WTC11 (cell line): ENCODE measurements at regions not wholly inside any gene's neighbourhood (a gene's known extent, or its start where the extent isn't known, plus 50 kb on each side); places are given as distances from the start of the nearest gene placed in this dataset.
"Not testable (repeated sequence)": the region's sequence is repeated elsewhere in the genome, so short reads cannot be mapped to it uniquely, and the experiment has no call there.

Experiments
- ATAC-seq: fragments of 200-7000 bp; cut with Tn5 transposase; 2 replicates; pipeline ENCODE4 v1.10.0; 2021; ENCODE audit warnings: mild to moderate bottlenecking, moderate library complexity
- CTCF ChIA-PET: fragments of 300-600 bp; sonication (Branson Sonifier 250); formaldehyde crosslinking; loops from one replicate; lab custom pipeline; 2021; ENCODE audit warnings: antibody characterized with exemption; lab: Charles Lee
- POLR2A ChIA-PET: fragments of 350-600 bp; sonication (Branson Sonifier 250); formaldehyde crosslinking; loops from one replicate; lab custom pipeline; 2021; ENCODE audit warnings: antibody characterized with exemption; lab: Charles Lee
- DNase-seq: peaks from one replicate; pipeline ENCODE4 v3.0.0; 2021; ENCODE audit warnings: low spot score
- H3K27ac Mint-ChIP-seq: 2 replicates; pipeline ENCODE4 v1.8.0; 2021; ENCODE audit warnings: mixed read lengths
- H3K27me3 Mint-ChIP-seq: 2 replicates; pipeline ENCODE4 v1.8.0; 2021; ENCODE audit warnings: low read depth, mild to moderate bottlenecking, moderate library complexity, mixed read lengths
- H3K36me3 Mint-ChIP-seq: 2 replicates; pipeline ENCODE4 v1.8.0; 2021; ENCODE audit warnings: mixed read lengths
- H3K4me1 Mint-ChIP-seq: 2 replicates; pipeline ENCODE4 v1.8.0; 2022; ENCODE audit warnings: mixed read lengths
- H3K4me3 Mint-ChIP-seq: 2 replicates; pipeline ENCODE4 v1.8.0; 2021; ENCODE audit warnings: mild to moderate bottlenecking, moderate library complexity, mixed read lengths
- H3K9me3 Mint-ChIP-seq: 2 replicates; pipeline ENCODE4 v1.8.0; 2021; ENCODE audit warnings: mixed read lengths
- AFF4 ChIP-seq: sonication (generic); formaldehyde crosslinking; IDR thresholded peaks from 2 replicates; pipeline ENCODE4 v1.8.1; 2023; ENCODE audit warnings: mild to moderate bottlenecking, missing genetic modification reagents, borderline replicate concordance
- ATF1 ChIP-seq: sonication (generic); formaldehyde crosslinking; IDR thresholded peaks from 2 replicates; pipeline ENCODE4 v1.8.1; 2023; ENCODE audit warnings: mild to moderate bottlenecking, moderate library complexity, missing genetic modification reagents
- FOXK1 ChIP-seq: sonication (generic); formaldehyde crosslinking; IDR thresholded peaks from 2 replicates; pipeline ENCODE4 v1.8.0; 2022; ENCODE audit warnings: mild to moderate bottlenecking, moderate library complexity, missing genetic modification reagents
- FOXP4 ChIP-seq: sonication (generic); formaldehyde crosslinking; IDR thresholded peaks from 2 replicates; pipeline ENCODE4 v1.8.0; 2022; ENCODE audit warnings: mild to moderate bottlenecking, missing genetic modification reagents
- JAZF1 ChIP-seq: fragments of 250-450 bp; sonication (Bioruptor Pico); IDR thresholded peaks from 2 replicates; pipeline ENCODE4 v1.9.0; 2021; ENCODE audit warnings: moderate library complexity, mild to moderate bottlenecking, inconsistent platforms
- RELA ChIP-seq: sonication (generic); formaldehyde crosslinking; IDR thresholded peaks from 2 replicates; pipeline ENCODE4 v1.8.1; 2022; ENCODE audit warnings: missing genetic modification reagents, mild to moderate bottlenecking, borderline replicate concordance
- RORB ChIP-seq: fragments of 250-450 bp; sonication (Bioruptor Pico); IDR thresholded peaks from 2 replicates; pipeline ENCODE4 v1.9.0; 2021; ENCODE audit warnings: mild to moderate bottlenecking
- SMAD4 ChIP-seq: sonication (generic); formaldehyde crosslinking; IDR thresholded peaks from 2 replicates; pipeline ENCODE4 v1.8.0; 2022; ENCODE audit warnings: mild to moderate bottlenecking, missing genetic modification reagents
- TCF7 ChIP-seq: sonication (generic); formaldehyde crosslinking; IDR thresholded peaks from 2 replicates; pipeline ENCODE4 v1.8.0; 2022; ENCODE audit warnings: mild to moderate bottlenecking, low read depth, missing genetic modification reagents, moderate library complexity
- ZNF263 ChIP-seq: sonication (generic); formaldehyde crosslinking; IDR thresholded peaks from 2 replicates; pipeline ENCODE4 v1.8.1; 2022; ENCODE audit warnings: low read depth, mild to moderate bottlenecking, moderate library complexity, missing genetic modification reagents
- ZNF281 ChIP-seq: sonication (generic); formaldehyde crosslinking; IDR thresholded peaks from 2 replicates; pipeline ENCODE4 v1.8.0; 2023; ENCODE audit warnings: mild to moderate bottlenecking, missing genetic modification reagents
- ZNF317 ChIP-seq: sonication (generic); formaldehyde crosslinking; IDR thresholded peaks from 2 replicates; pipeline ENCODE4 v1.8.1; 2023; ENCODE audit warnings: low read depth, mild to moderate bottlenecking, moderate library complexity, missing genetic modification reagents, borderline replicate concordance
- ZNF532 ChIP-seq: fragments of 250-450 bp; sonication (Bioruptor Pico); IDR thresholded peaks from 2 replicates; pipeline ENCODE4 v1.9.0; 2021; ENCODE audit warnings: mild to moderate bottlenecking, borderline replicate concordance
- TF ChIP-seq, protein P1 (sequence below): sonication (generic); formaldehyde crosslinking; conservative IDR thresholded peaks from 2 replicates; pipeline ENCODE4 v1.8.1; 2022; ENCODE audit warnings: mild to moderate bottlenecking, missing genetic modification reagents
- TF ChIP-seq, protein P2 (sequence below): sonication (generic); formaldehyde crosslinking; IDR thresholded peaks from 2 replicates; pipeline ENCODE4 v1.8.0; 2022; ENCODE audit warnings: mild to moderate bottlenecking, missing genetic modification reagents
- TF ChIP-seq, protein P3 (sequence below): fragments of 250-450 bp; sonication (Bioruptor Pico); IDR thresholded peaks from 2 replicates; pipeline ENCODE4 v2.1.2; 2022; ENCODE audit warnings: mild to moderate bottlenecking, moderate library complexity
- TF ChIP-seq, protein P4 (sequence below): sonication (generic); formaldehyde crosslinking; IDR thresholded peaks from 2 replicates; pipeline ENCODE4 v1.8.1; 2022; ENCODE audit warnings: mild to moderate bottlenecking, moderate library complexity, missing genetic modification reagents

DNA sequence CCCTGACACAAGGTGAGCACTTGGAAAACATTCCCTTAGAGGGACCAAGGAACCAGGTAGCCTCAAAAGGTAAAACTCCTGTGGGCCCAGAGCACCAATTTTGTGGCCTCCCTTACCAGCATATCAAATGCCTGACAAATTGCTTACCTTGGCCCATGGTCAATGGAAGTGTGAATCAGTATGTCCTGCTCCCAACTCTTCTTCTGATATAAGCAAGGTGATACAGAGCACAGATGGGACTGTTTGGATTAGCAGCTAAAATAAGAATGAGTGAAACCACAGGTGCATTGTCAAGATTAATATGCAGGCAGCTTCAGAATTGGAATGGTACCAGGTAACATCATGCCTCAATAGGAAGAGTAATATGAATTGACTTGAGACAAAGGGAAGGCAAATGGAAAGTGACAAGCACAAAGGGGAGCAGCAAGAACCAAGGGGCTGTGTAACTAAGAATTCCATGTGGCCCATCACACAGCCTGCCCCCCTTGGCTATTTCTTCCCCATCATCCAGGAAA lies 156.8 kb upstream of the KCND3 start:
- H3K9me3 Mint-ChIP-seq = peaks cover 30% of the 10 kb centered on the region
- ChIA-PET CTCF (no interaction called here), POLR2A (no interaction called here)
- no peak for DNase-seq
- H3K36me3 Mint-ChIP-seq = peaks cover 15% of the 10 kb centered on the region
- no peak for TF ChIP-seq ZNF317
- TF ChIP-seq TCF7 (CRISPR knock-in tag) = no peak
- TF ChIP-seq, protein P1, sequence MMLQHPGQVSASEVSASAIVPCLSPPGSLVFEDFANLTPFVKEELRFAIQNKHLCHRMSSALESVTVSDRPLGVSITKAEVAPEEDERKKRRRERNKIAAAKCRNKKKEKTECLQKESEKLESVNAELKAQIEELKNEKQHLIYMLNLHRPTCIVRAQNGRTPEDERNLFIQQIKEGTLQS = no peak
- TF ChIP-seq, protein P2, sequence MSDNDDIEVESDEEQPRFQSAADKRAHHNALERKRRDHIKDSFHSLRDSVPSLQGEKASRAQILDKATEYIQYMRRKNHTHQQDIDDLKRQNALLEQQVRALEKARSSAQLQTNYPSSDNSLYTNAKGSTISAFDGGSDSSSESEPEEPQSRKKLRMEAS (CRISPR knock-in tag) = no peak
- TF ChIP-seq, protein P3, sequence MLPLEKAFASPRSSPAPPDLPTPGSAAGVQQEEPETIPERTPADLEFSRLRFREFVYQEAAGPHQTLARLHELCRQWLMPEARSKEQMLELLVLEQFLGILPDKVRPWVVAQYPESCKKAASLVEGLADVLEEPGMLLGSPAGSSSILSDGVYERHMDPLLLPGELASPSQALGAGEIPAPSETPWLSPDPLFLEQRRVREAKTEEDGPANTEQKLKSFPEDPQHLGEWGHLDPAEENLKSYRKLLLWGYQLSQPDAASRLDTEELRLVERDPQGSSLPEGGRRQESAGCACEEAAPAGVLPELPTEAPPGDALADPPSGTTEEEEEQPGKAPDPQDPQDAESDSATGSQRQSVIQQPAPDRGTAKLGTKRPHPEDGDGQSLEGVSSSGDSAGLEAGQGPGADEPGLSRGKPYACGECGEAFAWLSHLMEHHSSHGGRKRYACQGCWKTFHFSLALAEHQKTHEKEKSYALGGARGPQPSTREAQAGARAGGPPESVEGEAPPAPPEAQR (CRISPR knock-in tag) = no peak
- no peak for TF ChIP-seq JAZF1 (CRISPR knock-in tag)
- TF ChIP-seq SMAD4 (CRISPR knock-in tag) = no peak
- TF ChIP-seq RELA (CRISPR knock-in tag) = no peak
- TF ChIP-seq ATF1 (CRISPR knock-in tag) = no peak
- TF ChIP-seq RORB (CRISPR knock-in tag) = no peak
- TF ChIP-seq AFF4 = no peak
- TF ChIP-seq ZNF263 (CRISPR knock-in tag) = no peak
- H3K4me1 Mint-ChIP-seq = no peaks in the 10 kb centered on the region
- H3K27me3 Mint-ChIP-seq = peaks cover 9% of the 10 kb centered on the region
- H3K4me3 Mint-ChIP-seq = no peak overlapping the region
- ATAC-seq = no peak
- H3K27ac Mint-ChIP-seq = no peak overlapping the region

DNA sequence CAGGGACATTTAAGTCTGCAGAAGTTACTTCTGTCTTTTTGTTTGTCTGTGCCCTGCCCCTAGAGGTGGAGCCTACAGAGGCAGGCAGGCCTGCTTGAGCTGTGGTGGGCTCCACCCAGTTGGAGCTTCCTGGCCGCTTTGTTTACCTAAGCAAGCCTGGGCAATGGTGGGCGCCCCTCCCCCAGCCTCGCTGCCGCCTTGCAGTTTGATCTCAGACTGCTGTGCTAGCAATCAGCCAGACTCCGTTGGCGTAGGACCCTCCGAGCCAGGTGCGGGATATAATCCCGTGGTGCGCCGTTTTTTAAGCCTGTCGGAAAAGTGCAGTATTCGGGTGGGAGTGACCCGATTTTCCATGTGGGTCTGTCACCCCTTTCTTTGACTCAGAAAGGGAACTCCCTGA lies 170.7 kb upstream of the KCND3 start:
- CTCF ChIA-PET = interaction anchor here (0.7 kb wide), 1 partner anchor 103 kb away, joined by 3 read pairs; no protein-coding TSS in a partner anchor
- POLR2A ChIA-PET, ATAC-seq, H3K27me3 Mint-ChIP-seq: not testable (repeated sequence)
- Mint-ChIP-seq H3K4me1 (peaks cover 15% of the 10 kb centered on the region), H3K9me3 (peaks cover 28% of the 10 kb centered on the region), H3K27ac (peak overlapping the region; percentile 40; the same call in 1 of the 2 replicates), H3K4me3 (peak overlapping the region; percentile 27)
- peak; percentile 44 for DNase-seq
- TF ChIP-seq FOXP4 (CRISPR knock-in tag) (peak; percentile 61; the same call in 1 of the 2 replicates), ZNF281 (peak; percentile 71; the same call in 1 of the 2 replicates), ZNF532 (CRISPR knock-in tag) (0 out of 2 replicates have a peak, but pooled peaks have one; percentile 22), FOXK1 (CRISPR knock-in tag) (0 out of 2 replicates have a peak, but pooled peaks have one; percentile 57)
- TF ChIP-seq, protein P4, sequence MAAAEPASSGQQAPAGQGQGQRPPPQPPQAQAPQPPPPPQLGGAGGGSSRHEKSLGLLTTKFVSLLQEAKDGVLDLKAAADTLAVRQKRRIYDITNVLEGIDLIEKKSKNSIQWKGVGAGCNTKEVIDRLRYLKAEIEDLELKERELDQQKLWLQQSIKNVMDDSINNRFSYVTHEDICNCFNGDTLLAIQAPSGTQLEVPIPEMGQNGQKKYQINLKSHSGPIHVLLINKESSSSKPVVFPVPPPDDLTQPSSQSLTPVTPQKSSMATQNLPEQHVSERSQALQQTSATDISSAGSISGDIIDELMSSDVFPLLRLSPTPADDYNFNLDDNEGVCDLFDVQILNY (CRISPR knock-in tag) = 0 out of 2 replicates have a peak, but pooled peaks have one; percentile 21
- TF ChIP-seq, protein P2 (CRISPR knock-in tag) = 0 out of 2 replicates have a peak, but pooled peaks have one; percentile 48
- TF ChIP-seq, all 79 proteins: peak for 6; not testable (repeated sequence) for 73
- peaks cover 21% of the 10 kb centered on the region for H3K36me3 Mint-ChIP-seq
